Chondrocyte (in vitro differentiated cells): ENCODE measurements at regions not wholly inside any gene's neighbourhood (a gene's known extent, or its start where the extent isn't known, plus 50 kb on each side); places are given as distances from the start of the nearest gene placed in this dataset.

ENCODE experiments used
- DNase-seq: peaks from one replicate; pipeline ENCODE4 v3.0.0; 2021; ENCODE audit warnings: mixed read lengths, low spot score
- H3K27ac Mint-ChIP-seq: one replicate; pipeline ENCODE4 v1.8.0; 2021; ENCODE audit warnings: mild to moderate bottlenecking, moderate library complexity, mixed read lengths; ENCODE audit not compliant: unreplicated experiment
- H3K27me3 Mint-ChIP-seq: 2 replicates; pipeline ENCODE4 v1.8.0; 2021; ENCODE audit warnings: low read depth, mixed read lengths
- H3K36me3 Mint-ChIP-seq: 2 replicates; pipeline ENCODE4 v1.8.0; 2021; ENCODE audit warnings: low read depth, mixed read lengths
- H3K4me1 Mint-ChIP-seq: 2 replicates; pipeline ENCODE4 v1.8.0; 2021; ENCODE audit warnings: low read depth, mild to moderate bottlenecking, mixed read lengths
- H3K4me3 Mint-ChIP-seq: one replicate; pipeline ENCODE4 v1.8.0; 2021; ENCODE audit warnings: mild to moderate bottlenecking, moderate library complexity, mixed read lengths; ENCODE audit not compliant: unreplicated experiment
- H3K9me3 Mint-ChIP-seq: 2 replicates; pipeline ENCODE4 v1.8.0; 2021; ENCODE audit warnings: low read depth, mixed read lengths
- TF ChIP-seq, protein P1 (sequence below): fragments of 200-600 bp; sonication (generic); IDR thresholded peaks from 2 replicates; pipeline ENCODE4 v1.5.0; 2021; ENCODE audit warnings: antibody characterized with exemption, mild to moderate bottlenecking, moderate library complexity

DNA sequence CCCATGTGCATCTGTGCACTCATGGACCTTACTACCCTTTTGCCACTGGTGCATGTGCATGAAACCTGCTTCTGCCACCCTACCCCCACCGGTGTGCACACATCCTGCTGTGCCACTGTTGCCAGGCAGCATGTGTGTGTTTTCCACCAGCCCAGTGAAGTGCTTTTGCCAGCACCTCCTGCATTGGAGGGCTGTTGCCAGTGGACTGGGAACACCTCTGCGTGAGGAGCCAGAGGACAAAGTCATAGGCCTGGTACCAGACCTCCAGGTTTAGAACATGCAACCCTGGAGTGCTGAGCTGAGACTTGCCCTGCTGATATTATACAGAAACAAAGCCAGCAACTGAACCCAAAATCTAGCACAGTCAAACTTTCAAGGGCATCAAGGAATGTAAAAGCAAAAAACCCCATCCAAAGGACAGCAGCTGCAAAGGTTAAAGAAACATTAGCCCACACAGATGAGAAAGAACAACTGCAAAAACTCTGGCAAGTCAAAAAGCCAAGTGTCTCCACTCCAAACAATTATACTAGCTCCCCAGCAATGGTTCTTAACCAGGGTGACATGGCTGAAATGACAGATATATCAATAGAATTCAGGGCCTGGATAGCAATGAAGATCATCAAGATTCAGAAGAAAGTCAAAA is 70.6 kb upstream of the PTPN3 start:
- Mint-ChIP-seq H3K9me3 (peaks cover 13% of the 10 kb centered on the region), H3K27me3 (peaks cover 16% of the 10 kb centered on the region), H3K36me3 (peaks cover 8% of the 10 kb centered on the region), H3K4me1 (no peaks in the 10 kb centered on the region), H3K27ac (no peak overlapping the region), H3K4me3 (no peak overlapping the region)
- no peak for DNase-seq
- TF ChIP-seq, protein P1, sequence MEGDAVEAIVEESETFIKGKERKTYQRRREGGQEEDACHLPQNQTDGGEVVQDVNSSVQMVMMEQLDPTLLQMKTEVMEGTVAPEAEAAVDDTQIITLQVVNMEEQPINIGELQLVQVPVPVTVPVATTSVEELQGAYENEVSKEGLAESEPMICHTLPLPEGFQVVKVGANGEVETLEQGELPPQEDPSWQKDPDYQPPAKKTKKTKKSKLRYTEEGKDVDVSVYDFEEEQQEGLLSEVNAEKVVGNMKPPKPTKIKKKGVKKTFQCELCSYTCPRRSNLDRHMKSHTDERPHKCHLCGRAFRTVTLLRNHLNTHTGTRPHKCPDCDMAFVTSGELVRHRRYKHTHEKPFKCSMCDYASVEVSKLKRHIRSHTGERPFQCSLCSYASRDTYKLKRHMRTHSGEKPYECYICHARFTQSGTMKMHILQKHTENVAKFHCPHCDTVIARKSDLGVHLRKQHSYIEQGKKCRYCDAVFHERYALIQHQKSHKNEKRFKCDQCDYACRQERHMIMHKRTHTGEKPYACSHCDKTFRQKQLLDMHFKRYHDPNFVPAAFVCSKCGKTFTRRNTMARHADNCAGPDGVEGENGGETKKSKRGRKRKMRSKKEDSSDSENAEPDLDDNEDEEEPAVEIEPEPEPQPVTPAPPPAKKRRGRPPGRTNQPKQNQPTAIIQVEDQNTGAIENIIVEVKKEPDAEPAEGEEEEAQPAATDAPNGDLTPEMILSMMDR, result no peak

DNA sequence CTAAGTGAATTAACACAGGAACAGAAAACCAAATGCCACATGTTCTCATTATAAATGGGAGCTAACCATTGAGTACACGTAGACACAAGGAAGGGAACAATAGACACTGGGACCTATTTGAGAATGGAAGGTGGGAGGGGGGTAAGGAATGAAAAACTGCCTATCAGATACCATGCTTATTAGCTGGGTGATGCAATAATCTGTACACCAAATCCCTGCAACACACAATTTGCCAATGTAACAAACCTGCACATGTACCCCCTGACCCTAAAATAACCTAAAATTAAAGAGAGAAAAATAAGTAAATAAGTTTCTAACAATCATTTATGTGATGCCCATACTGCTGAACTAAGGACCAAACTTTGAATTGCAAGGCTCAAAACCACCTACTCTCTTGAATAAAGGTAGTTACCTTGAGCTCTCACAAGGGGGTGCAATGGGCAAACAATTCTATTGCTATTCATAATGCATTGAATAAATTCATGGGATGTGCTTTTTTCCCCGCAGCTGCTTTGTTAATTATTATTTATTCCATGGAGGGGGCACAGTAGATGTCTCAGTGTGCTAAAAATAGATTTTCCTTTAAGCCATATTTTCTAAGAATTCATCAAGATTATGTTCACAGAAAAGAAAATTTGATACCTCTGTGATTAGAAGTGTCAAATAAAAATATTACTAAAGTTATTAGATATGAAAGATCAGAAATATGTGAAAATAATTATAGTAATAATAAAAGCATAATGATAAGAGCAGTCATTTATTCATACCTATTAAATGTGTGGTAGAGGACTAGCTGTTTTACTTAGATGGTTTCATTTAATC is 76.2 kb upstream of the PTPN3 start:
- Mint-ChIP-seq H3K27me3 (peaks cover 4% of the 10 kb centered on the region), H3K27ac (no peak overlapping the region), H3K9me3 (peaks cover 15% of the 10 kb centered on the region), H3K4me3 (no peak overlapping the region), H3K36me3 (peaks cover 6% of the 10 kb centered on the region), H3K4me1 (no peaks in the 10 kb centered on the region)
- TF ChIP-seq, protein P1, result peak; percentile 94
- DNase-seq, result no peak

- TF ChIP-seq, protein P1, result no peak
- Mint-ChIP-seq H3K27me3 (no peaks in the 10 kb centered on the region), H3K9me3 (peaks cover 6% of the 10 kb centered on the region), H3K36me3 (no peaks in the 10 kb centered on the region), H3K4me1 (no peaks in the 10 kb centered on the region), H3K4me3 (no peak overlapping the region), H3K27ac (no peak overlapping the region)
- no peak for DNase-seq
Observed at GRCh38 chr9:109576762-109577161, 78.7 kb upstream of the PTPN3 start.

GRCh38 chr9:109579191-109579948 is 81.3 kb upstream of the PTPN3 start:
- DNase-seq, result no peak

GRCh38 chr9:109582386-109582785 is 84.3 kb upstream of the PTPN3 start:
- TF ChIP-seq, protein P1, result no peak
- Mint-ChIP-seq H3K4me1 (peaks cover 11% of the 10 kb centered on the region), H3K4me3 (no peak overlapping the region), H3K27ac (no peak overlapping the region), H3K9me3 (no peaks in the 10 kb centered on the region), H3K27me3 (no peaks in the 10 kb centered on the region), H3K36me3 (no peaks in the 10 kb centered on the region)
- DNase-seq, result no peak

More at GRCh38 chr9:109579191-109579948, 81.3 kb upstream of the PTPN3 start:
- H3K4me3 Mint-ChIP-seq, result no peak overlapping the region
- H3K4me1 Mint-ChIP-seq, result no peaks in the 10 kb centered on the region
- peaks cover 6% of the 10 kb centered on the region for H3K9me3 Mint-ChIP-seq
- no peak overlapping the region for H3K27ac Mint-ChIP-seq
- H3K27me3 Mint-ChIP-seq, result no peaks in the 10 kb centered on the region
- no peaks in the 10 kb centered on the region for H3K36me3 Mint-ChIP-seq
- TF ChIP-seq, protein P1, result no peak
